ENCODE measurements at regions not wholly inside any gene's neighbourhood (a gene's known extent, or its start where the extent isn't known, plus 50 kb on each side); places are given as distances from the start of the nearest gene placed in this dataset.

GRCh38 chrX:14209034-14209433 lies 179.3 kb upstream of the GEMIN8 start:
- no peak overlapping the region for H3K4me3 ChIP-seq (ENCODE audit: low read length)
- H3K9me2 ChIP-seq (ENCODE audit: insufficient read depth, low read length) = no peaks in the 10 kb centered on the region
- TF ChIP-seq, protein P1, sequence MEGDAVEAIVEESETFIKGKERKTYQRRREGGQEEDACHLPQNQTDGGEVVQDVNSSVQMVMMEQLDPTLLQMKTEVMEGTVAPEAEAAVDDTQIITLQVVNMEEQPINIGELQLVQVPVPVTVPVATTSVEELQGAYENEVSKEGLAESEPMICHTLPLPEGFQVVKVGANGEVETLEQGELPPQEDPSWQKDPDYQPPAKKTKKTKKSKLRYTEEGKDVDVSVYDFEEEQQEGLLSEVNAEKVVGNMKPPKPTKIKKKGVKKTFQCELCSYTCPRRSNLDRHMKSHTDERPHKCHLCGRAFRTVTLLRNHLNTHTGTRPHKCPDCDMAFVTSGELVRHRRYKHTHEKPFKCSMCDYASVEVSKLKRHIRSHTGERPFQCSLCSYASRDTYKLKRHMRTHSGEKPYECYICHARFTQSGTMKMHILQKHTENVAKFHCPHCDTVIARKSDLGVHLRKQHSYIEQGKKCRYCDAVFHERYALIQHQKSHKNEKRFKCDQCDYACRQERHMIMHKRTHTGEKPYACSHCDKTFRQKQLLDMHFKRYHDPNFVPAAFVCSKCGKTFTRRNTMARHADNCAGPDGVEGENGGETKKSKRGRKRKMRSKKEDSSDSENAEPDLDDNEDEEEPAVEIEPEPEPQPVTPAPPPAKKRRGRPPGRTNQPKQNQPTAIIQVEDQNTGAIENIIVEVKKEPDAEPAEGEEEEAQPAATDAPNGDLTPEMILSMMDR (IDR thresholded peaks at IDR 0.05; ENCODE audit: poor library complexity, severe bottlenecking) = no peak
- no peak for TF ChIP-seq TAF1 (IDR thresholded peaks at IDR 0.05; ENCODE audit: low read depth)
- TF ChIP-seq POLR2AphosphoS5 (IDR thresholded peaks at IDR 0.05) = no peak
- no peaks in the 10 kb centered on the region for H3K36me3 ChIP-seq (ENCODE audit: insufficient read depth, low read length)
- H3K4me2 ChIP-seq (ENCODE audit: low read length) = no peak overlapping the region
- no peak overlapping the region for H2AFZ ChIP-seq (ENCODE audit: low read depth, low read length)
- no peaks in the 10 kb centered on the region for H3K79me2 ChIP-seq (replicated peaks; ENCODE audit: insufficient read depth, low read length)
- no peak overlapping the region for H3K27ac ChIP-seq (ENCODE audit: low read length)
- H3K9me3 ChIP-seq (ENCODE audit: low read length) = no peaks in the 10 kb centered on the region
- H3K9ac ChIP-seq (ENCODE audit: low read length) = no peak overlapping the region
- no peaks in the 10 kb centered on the region for H3F3A ChIP-seq (ENCODE audit: insufficient read depth, low read length, poor library complexity, severe bottlenecking)
- H3K27me3 ChIP-seq (ENCODE audit: insufficient read depth, low read depth, low read length) = no peaks in the 10 kb centered on the region
- H4K20me1 ChIP-seq (ENCODE audit: insufficient read depth) = no peaks in the 10 kb centered on the region

DNA sequence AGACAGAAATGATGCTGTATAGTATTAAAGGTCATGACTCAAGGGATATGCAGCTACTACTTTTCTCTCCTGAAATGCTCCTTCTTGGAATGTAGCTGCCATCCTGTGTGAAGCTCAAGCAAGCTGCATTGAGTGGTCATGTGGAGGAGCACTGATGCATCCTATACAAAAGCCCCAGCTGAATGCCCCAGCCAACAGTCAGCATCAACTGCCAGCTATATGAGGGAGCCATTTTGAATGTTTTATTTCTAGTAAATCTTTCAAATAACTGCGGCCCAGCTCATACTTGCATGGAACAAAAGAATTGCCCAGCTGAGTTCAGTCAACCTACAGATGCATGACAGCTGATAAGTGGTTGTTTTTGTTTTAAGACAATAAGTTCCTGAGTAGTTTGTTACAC lies 165.0 kb upstream of the GEMIN8 start:
- H3K27me3 ChIP-seq (ENCODE audit: insufficient read depth, low read depth, low read length) = no peaks in the 10 kb centered on the region
- H2AFZ ChIP-seq (ENCODE audit: low read depth, low read length) = no peak overlapping the region
- H3F3A ChIP-seq (ENCODE audit: insufficient read depth, low read length, poor library complexity, severe bottlenecking) = no peaks in the 10 kb centered on the region
- no peaks in the 10 kb centered on the region for H3K9me3 ChIP-seq (ENCODE audit: low read length)
- no peaks in the 10 kb centered on the region for H3K79me2 ChIP-seq (replicated peaks; ENCODE audit: insufficient read depth, low read length)
- no peak overlapping the region for H3K27ac ChIP-seq (ENCODE audit: low read length)
- TF ChIP-seq POLR2AphosphoS5 (IDR thresholded peaks at IDR 0.05) = no peak
- TF ChIP-seq EZH2 (IDR thresholded peaks at IDR 0.05; ENCODE audit: borderline replicate concordance, insufficient read depth, low read length, poor library complexity, severe bottlenecking) = no peak
- no peak for TF ChIP-seq TAF1 (IDR thresholded peaks at IDR 0.05; ENCODE audit: low read depth)
- TF ChIP-seq, protein P2, sequence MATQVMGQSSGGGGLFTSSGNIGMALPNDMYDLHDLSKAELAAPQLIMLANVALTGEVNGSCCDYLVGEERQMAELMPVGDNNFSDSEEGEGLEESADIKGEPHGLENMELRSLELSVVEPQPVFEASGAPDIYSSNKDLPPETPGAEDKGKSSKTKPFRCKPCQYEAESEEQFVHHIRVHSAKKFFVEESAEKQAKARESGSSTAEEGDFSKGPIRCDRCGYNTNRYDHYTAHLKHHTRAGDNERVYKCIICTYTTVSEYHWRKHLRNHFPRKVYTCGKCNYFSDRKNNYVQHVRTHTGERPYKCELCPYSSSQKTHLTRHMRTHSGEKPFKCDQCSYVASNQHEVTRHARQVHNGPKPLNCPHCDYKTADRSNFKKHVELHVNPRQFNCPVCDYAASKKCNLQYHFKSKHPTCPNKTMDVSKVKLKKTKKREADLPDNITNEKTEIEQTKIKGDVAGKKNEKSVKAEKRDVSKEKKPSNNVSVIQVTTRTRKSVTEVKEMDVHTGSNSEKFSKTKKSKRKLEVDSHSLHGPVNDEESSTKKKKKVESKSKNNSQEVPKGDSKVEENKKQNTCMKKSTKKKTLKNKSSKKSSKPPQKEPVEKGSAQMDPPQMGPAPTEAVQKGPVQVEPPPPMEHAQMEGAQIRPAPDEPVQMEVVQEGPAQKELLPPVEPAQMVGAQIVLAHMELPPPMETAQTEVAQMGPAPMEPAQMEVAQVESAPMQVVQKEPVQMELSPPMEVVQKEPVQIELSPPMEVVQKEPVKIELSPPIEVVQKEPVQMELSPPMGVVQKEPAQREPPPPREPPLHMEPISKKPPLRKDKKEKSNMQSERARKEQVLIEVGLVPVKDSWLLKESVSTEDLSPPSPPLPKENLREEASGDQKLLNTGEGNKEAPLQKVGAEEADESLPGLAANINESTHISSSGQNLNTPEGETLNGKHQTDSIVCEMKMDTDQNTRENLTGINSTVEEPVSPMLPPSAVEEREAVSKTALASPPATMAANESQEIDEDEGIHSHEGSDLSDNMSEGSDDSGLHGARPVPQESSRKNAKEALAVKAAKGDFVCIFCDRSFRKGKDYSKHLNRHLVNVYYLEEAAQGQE (IDR thresholded peaks at IDR 0.05; ENCODE audit: borderline replicate concordance) = no peak
- TF ChIP-seq, protein P1 (IDR thresholded peaks at IDR 0.05; ENCODE audit: poor library complexity, severe bottlenecking) = no peak
- no peak for TF ChIP-seq EP300 (conservative IDR thresholded peaks at IDR 0.05; ENCODE audit: poor library complexity, severe bottlenecking)
- TF ChIP-seq RAD21 (conservative IDR thresholded peaks at IDR 0.05) = no peak
- TF ChIP-seq SMC3 (conservative IDR thresholded peaks at IDR 0.05; ENCODE audit: poor library complexity) = no peak
- TF ChIP-seq MXI1 (conservative IDR thresholded peaks at IDR 0.05; ENCODE audit: poor library complexity, severe bottlenecking) = no peak
- H3K36me3 ChIP-seq (ENCODE audit: insufficient read depth, low read length) = no peaks in the 10 kb centered on the region
- no peak overlapping the region for H3K9ac ChIP-seq (ENCODE audit: low read length)
- H3K4me3 ChIP-seq (ENCODE audit: low read length) = no peak overlapping the region
- H4K20me1 ChIP-seq (ENCODE audit: insufficient read depth) = no peaks in the 10 kb centered on the region
- H3K4me2 ChIP-seq (ENCODE audit: low read length) = no peak overlapping the region
- H3K9me2 ChIP-seq (ENCODE audit: insufficient read depth, low read length) = no peaks in the 10 kb centered on the region
